Breast epithelium (tissue), 3 donors: ENCODE measurements at regions not wholly inside any gene's neighbourhood (a gene's known extent, or its start where the extent isn't known, plus 50 kb on each side); places are given as distances from the start of the nearest gene placed in this dataset.

Experiments
- CTCF ChIP-seq, 3 donors: fragments of 450-650 bp; IDR thresholded peaks; one replicate each; pipeline ENCODE4 v1.5.1; 2016 to 2017; ENCODE audit warnings: antibody characterized with exemption in 3 of 3, mild to moderate bottlenecking in 3 of 3, moderate library complexity in 3 of 3
- POLR2A ChIP-seq: fragments of 450-650 bp; IDR thresholded peaks from one replicate; pipeline ENCODE4 v1.6.1; 2016; ENCODE audit warnings: antibody characterized with exemption, mild to moderate bottlenecking, moderate library complexity
- POLR2AphosphoS5 ChIP-seq, 3 donors: sonication (generic); formaldehyde crosslinking; IDR thresholded peaks; one replicate each; pipeline ENCODE4 v1.6.1; 2017; ENCODE audit warnings: antibody characterized with exemption in 3 of 3

- TF ChIP-seq CTCF (IDR thresholded peaks at IDR 0.05) (no peak), POLR2A (no peak), POLR2AphosphoS5 (IDR thresholded peaks at IDR 0.05) (no peak)
Measured at GRCh38 chr20:36099106-36099505, 55.4 kb upstream of the EPB41L1 start.
